ENCODE measurements at regions not wholly inside any gene's neighbourhood (a gene's known extent, or its start where the extent isn't known, plus 50 kb on each side); places are given as distances from the start of the nearest gene placed in this dataset.

- no peak for TF ChIP-seq SIN3A (IDR thresholded peaks at IDR 0.05; ENCODE audit: borderline replicate concordance, low read depth, low read length)
- TF ChIP-seq ELF1 (IDR thresholded peaks at IDR 0.05): no peak
Measured at GRCh38 chr12:93204896-93205295, 172.8 kb upstream of the NUDT4 start (continued).

GRCh38 chr12:93205361-93205760 is 172.4 kb upstream of the NUDT4 start:
- Histone ChIP-seq H3K27ac (ENCODE audit: low read depth in 2 of 2, low read length in 1 of 2) (no peak overlapping the region), H3K36me3 (replicated peaks in 1 of 2; ENCODE audit: control insufficient read depth in 1 of 2, insufficient read depth in 2 of 2, low read length in 1 of 2) (no peaks in the 10 kb centered on the region), H2AFZ (ENCODE audit: low read depth) (no peak overlapping the region), H3K27me3 (ENCODE audit: insufficient read depth) (no peaks in the 10 kb centered on the region), H3K4me3 (ENCODE audit: low read depth in 2 of 2, low read length in 1 of 2) (no peak overlapping the region), H3K9me2 (no peaks in the 10 kb centered on the region), H3K4me1 (ENCODE audit: control insufficient read depth in 1 of 2, insufficient read depth in 2 of 2, low read depth in 1 of 2, low read length in 1 of 2) (peaks cover 3 to 9% of the 10 kb centered on the region in 2 experiments; a peak in 2 of 4 replicates), H3K9ac (no peak overlapping the region), H4K20me1 (ENCODE audit: insufficient read depth) (no peaks in the 10 kb centered on the region), H3K4me2 (no peak overlapping the region), H3K9me3 (no peaks in the 10 kb centered on the region), H3F3A (replicated peaks; ENCODE audit: insufficient read depth) (no peaks in the 10 kb centered on the region), H3K79me2 (ENCODE audit: insufficient read depth) (no peaks in the 10 kb centered on the region)
- WGBS (ENCODE audit: low lambda C conversion rate): 81% methylated on average over 3 of the region's 3 CpGs
- POLR2A ChIA-PET: no interaction called here
- peak; percentile 49 for DNase-seq
- CTCF ChIA-PET: no interaction called here
- no peak for TF ChIP-seq ZBTB33 (IDR thresholded peaks at IDR 0.05; ENCODE audit: borderline replicate concordance, low read depth)
- TF ChIP-seq GATA2 (CRISPR knock-in tag; IDR thresholded peaks at IDR 0.05): peak; percentile 57
- no peak for TF ChIP-seq USF1 (IDR thresholded peaks at IDR 0.05; ENCODE audit: borderline replicate concordance, low read depth)
- TF ChIP-seq EP300 (IDR thresholded peaks at IDR 0.05; ENCODE audit: borderline replicate concordance in 1 of 2, low read depth in 1 of 2, low read length in 1 of 2): peak in 1 of 2 experiments; percentile 47; a peak in 1 of 4 replicates
- peak; percentile 55; the same call in 1 of the 2 replicates for TF ChIP-seq RCOR1 (IDR thresholded peaks at IDR 0.05; ENCODE audit: low read length)

GRCh38 chr12:93208011-93208410 is 169.7 kb upstream of the NUDT4 start:
- H3F3A ChIP-seq (replicated peaks; ENCODE audit: insufficient read depth): no peaks in the 10 kb centered on the region
- no peak overlapping the region for H2AFZ ChIP-seq (ENCODE audit: low read depth)
- WGBS (ENCODE audit: low lambda C conversion rate): 5% methylated on average over 1 of the region's 1 CpG
- H3K9me2 ChIP-seq: no peaks in the 10 kb centered on the region
- no peaks in the 10 kb centered on the region for H3K36me3 ChIP-seq (replicated peaks in 1 of 2; ENCODE audit: control insufficient read depth in 1 of 2, insufficient read depth in 2 of 2, low read length in 1 of 2)
- no peaks in the 10 kb centered on the region for H3K27me3 ChIP-seq (ENCODE audit: insufficient read depth)
- H4K20me1 ChIP-seq (ENCODE audit: insufficient read depth): no peaks in the 10 kb centered on the region
- H3K4me2 ChIP-seq: no peak overlapping the region
- POLR2A ChIA-PET: no interaction called here
- H3K9me3 ChIP-seq: no peaks in the 10 kb centered on the region
- H3K4me1 ChIP-seq (ENCODE audit: control insufficient read depth in 1 of 2, insufficient read depth in 2 of 2, low read depth in 1 of 2, low read length in 1 of 2): peaks cover 3 to 9% of the 10 kb centered on the region in 2 experiments; a peak in 2 of 4 replicates
- H3K4me3 ChIP-seq (ENCODE audit: low read depth in 2 of 2, low read length in 1 of 2): no peak overlapping the region
- H3K79me2 ChIP-seq (ENCODE audit: insufficient read depth): no peaks in the 10 kb centered on the region
- DNase-seq: no peak
- CTCF ChIA-PET: interaction anchor here (1.6 kb wide), 1 partner anchor 17 kb away, joined by 3 read pairs; no protein-coding TSS in a partner anchor
- no peak overlapping the region for H3K27ac ChIP-seq (ENCODE audit: low read depth in 2 of 2, low read length in 1 of 2)
- no peak overlapping the region for H3K9ac ChIP-seq
- TF ChIP-seq RFX5 (IDR thresholded peaks at IDR 0.05; ENCODE audit: low read length) (no peak), SIN3A (IDR thresholded peaks at IDR 0.05; ENCODE audit: borderline replicate concordance, low read depth, low read length) (no peak), IRF3 (IDR thresholded peaks at IDR 0.05; ENCODE audit: low read depth, low read length) (no peak), YY1 (IDR thresholded peaks at IDR 0.05; ENCODE audit: low read depth) (no peak), FOXM1 (IDR thresholded peaks at IDR 0.05; ENCODE audit: low read depth) (no peak), CHD2 (IDR thresholded peaks at IDR 0.05; ENCODE audit: low read length, partially characterized antibody) (no peak), CTCF (IDR thresholded peaks at IDR 0.05) (no peak), MXI1 (IDR thresholded peaks at IDR 0.05; ENCODE audit: low read depth, low read length) (no peak), PBX3 (IDR thresholded peaks at IDR 0.05) (no peak), RCOR1 (IDR thresholded peaks at IDR 0.05; ENCODE audit: low read length) (no peak), FOSL2 (IDR thresholded peaks at IDR 0.05; ENCODE audit: borderline replicate concordance, low read depth) (no peak), GATA2 (CRISPR knock-in tag; IDR thresholded peaks at IDR 0.05) (no peak), USF2 (IDR thresholded peaks at IDR 0.05; ENCODE audit: borderline replicate concordance, low read depth, low read length) (no peak), FOXJ3 (CRISPR knock-in tag; IDR thresholded peaks at IDR 0.05) (no peak)

All from SK-N-SH (cell line).